ENCODE measurements at regions not wholly inside any gene's neighbourhood (a gene's known extent, or its start where the extent isn't known, plus 50 kb on each side); places are given as distances from the start of the nearest gene placed in this dataset.

- Histone ChIP-seq H3K4me1 (ENCODE audit: insufficient read depth, low read length) (no peaks in the 10 kb centered on the region), H3K27me3 (ENCODE audit: insufficient read depth, low read length) (no peaks in the 10 kb centered on the region), H3K9ac (ENCODE audit: low read depth, low read length) (no peak overlapping the region), H3K27ac (ENCODE audit: low read depth, low read length) (no peak overlapping the region), H3K36me3 (ENCODE audit: insufficient read depth, low read length) (no peaks in the 10 kb centered on the region), H3K4me3 (ENCODE audit: low read length) (no peak overlapping the region), H3K9me3 (ENCODE audit: insufficient read depth, low read depth, low read length) (no peaks in the 10 kb centered on the region)
- 91% methylated on average over 9 of the region's 9 CpGs for WGBS
Observed at GRCh38 chr2:219772103-219772635, 144.7 kb downstream of the SLC4A3 start.

GRCh38 chr2:219772697-219773096, 145.3 kb downstream of the SLC4A3 start:
- Histone ChIP-seq H3K27me3 (ENCODE audit: insufficient read depth, low read length) (no peaks in the 10 kb centered on the region), H3K9me3 (ENCODE audit: insufficient read depth, low read depth, low read length) (no peaks in the 10 kb centered on the region), H3K9ac (ENCODE audit: low read depth, low read length) (no peak overlapping the region), H3K36me3 (ENCODE audit: insufficient read depth, low read length) (no peaks in the 10 kb centered on the region), H3K4me1 (ENCODE audit: insufficient read depth, low read length) (no peaks in the 10 kb centered on the region), H3K27ac (ENCODE audit: low read depth, low read length) (no peak overlapping the region), H3K4me3 (ENCODE audit: low read length) (no peak overlapping the region)
- WGBS = 92% methylated on average over 4 of the region's 4 CpGs

GRCh38 chr2:219775506-219775905, 148.1 kb downstream of the SLC4A3 start:
- no peaks in the 10 kb centered on the region for H3K4me1 ChIP-seq (ENCODE audit: insufficient read depth, low read length)
- H3K9ac ChIP-seq (ENCODE audit: low read depth, low read length) = no peak overlapping the region
- H3K36me3 ChIP-seq (ENCODE audit: insufficient read depth, low read length) = no peaks in the 10 kb centered on the region
- H3K27me3 ChIP-seq (ENCODE audit: insufficient read depth, low read length) = no peaks in the 10 kb centered on the region
- no peak overlapping the region for H3K27ac ChIP-seq (ENCODE audit: low read depth, low read length)
- H3K4me3 ChIP-seq (ENCODE audit: low read length) = no peak overlapping the region
- no peaks in the 10 kb centered on the region for H3K9me3 ChIP-seq (ENCODE audit: insufficient read depth, low read depth, low read length)
- WGBS = 98% methylated on average over 5 of the region's 5 CpGs

- Histone ChIP-seq H3K9ac (ENCODE audit: low read depth, low read length) (no peak overlapping the region), H3K36me3 (ENCODE audit: insufficient read depth, low read length) (no peaks in the 10 kb centered on the region), H3K9me3 (ENCODE audit: insufficient read depth, low read depth, low read length) (no peaks in the 10 kb centered on the region), H3K27me3 (ENCODE audit: insufficient read depth, low read length) (no peaks in the 10 kb centered on the region), H3K27ac (ENCODE audit: low read depth, low read length) (no peak overlapping the region), H3K4me3 (ENCODE audit: low read length) (no peak overlapping the region), H3K4me1 (ENCODE audit: insufficient read depth, low read length) (no peaks in the 10 kb centered on the region)
- 89% methylated on average over 2 of the region's 2 CpGs for WGBS
Observed at GRCh38 chr2:219777388-219777787, 150.0 kb downstream of the SLC4A3 start.

- H3K9ac ChIP-seq (ENCODE audit: low read depth, low read length) = no peak overlapping the region
- no peaks in the 10 kb centered on the region for H3K9me3 ChIP-seq (ENCODE audit: insufficient read depth, low read depth, low read length)
- H3K4me1 ChIP-seq (ENCODE audit: insufficient read depth, low read length) = no peaks in the 10 kb centered on the region
- no peak overlapping the region for H3K27ac ChIP-seq (ENCODE audit: low read depth, low read length)
- H3K36me3 ChIP-seq (ENCODE audit: insufficient read depth, low read length) = no peaks in the 10 kb centered on the region
- 89% methylated on average over 2 of the region's 2 CpGs for WGBS
- H3K27me3 ChIP-seq (ENCODE audit: insufficient read depth, low read length) = no peaks in the 10 kb centered on the region
- H3K4me3 ChIP-seq (ENCODE audit: low read length) = no peak overlapping the region
Observed at GRCh38 chr2:219778189-219778588, 150.8 kb downstream of the SLC4A3 start.

GRCh38 chr2:219782737-219783348, 155.4 kb downstream of the SLC4A3 start:
- WGBS = 96% methylated on average over 7 of the region's 7 CpGs
- Histone ChIP-seq H3K4me3 (ENCODE audit: low read length) (no peak overlapping the region), H3K27ac (ENCODE audit: low read depth, low read length) (no peak overlapping the region), H3K9me3 (ENCODE audit: insufficient read depth, low read depth, low read length) (no peaks in the 10 kb centered on the region), H3K36me3 (ENCODE audit: insufficient read depth, low read length) (no peaks in the 10 kb centered on the region), H3K9ac (ENCODE audit: low read depth, low read length) (no peak overlapping the region), H3K27me3 (ENCODE audit: insufficient read depth, low read length) (no peaks in the 10 kb centered on the region), H3K4me1 (ENCODE audit: insufficient read depth, low read length) (no peaks in the 10 kb centered on the region)

- Histone ChIP-seq H3K27ac (ENCODE audit: low read depth, low read length) (no peak overlapping the region), H3K36me3 (ENCODE audit: insufficient read depth, low read length) (no peaks in the 10 kb centered on the region), H3K4me3 (ENCODE audit: low read length) (no peak overlapping the region), H3K9me3 (ENCODE audit: insufficient read depth, low read depth, low read length) (no peaks in the 10 kb centered on the region), H3K9ac (ENCODE audit: low read depth, low read length) (no peak overlapping the region), H3K4me1 (ENCODE audit: insufficient read depth, low read length) (no peaks in the 10 kb centered on the region), H3K27me3 (ENCODE audit: insufficient read depth, low read length) (no peaks in the 10 kb centered on the region)
- WGBS = 88% methylated on average over 4 of the region's 4 CpGs
Observed at GRCh38 chr2:219783359-219783975, 156.0 kb downstream of the SLC4A3 start.

- Histone ChIP-seq H3K9ac (ENCODE audit: low read depth, low read length) (no peak overlapping the region), H3K27me3 (ENCODE audit: insufficient read depth, low read length) (no peaks in the 10 kb centered on the region), H3K4me3 (ENCODE audit: low read length) (no peak overlapping the region), H3K4me1 (ENCODE audit: insufficient read depth, low read length) (no peaks in the 10 kb centered on the region), H3K36me3 (ENCODE audit: insufficient read depth, low read length) (no peaks in the 10 kb centered on the region), H3K9me3 (ENCODE audit: insufficient read depth, low read depth, low read length) (no peaks in the 10 kb centered on the region), H3K27ac (ENCODE audit: low read depth, low read length) (no peak overlapping the region)
- 88% methylated on average over 6 of the region's 6 CpGs for WGBS
Observed at GRCh38 chr2:219784178-219784577, 156.7 kb downstream of the SLC4A3 start.

- H3K9me3 ChIP-seq (ENCODE audit: insufficient read depth, low read depth, low read length) = no peaks in the 10 kb centered on the region
- no peak overlapping the region for H3K9ac ChIP-seq (ENCODE audit: low read depth, low read length)
- H3K36me3 ChIP-seq (ENCODE audit: insufficient read depth, low read length) = no peaks in the 10 kb centered on the region
- H3K27ac ChIP-seq (ENCODE audit: low read depth, low read length) = no peak overlapping the region
- no peaks in the 10 kb centered on the region for H3K27me3 ChIP-seq (ENCODE audit: insufficient read depth, low read length)
- no peaks in the 10 kb centered on the region for H3K4me1 ChIP-seq (ENCODE audit: insufficient read depth, low read length)
- no peak overlapping the region for H3K4me3 ChIP-seq (ENCODE audit: low read length)
Observed at GRCh38 chr2:219789476-219789875, 162.0 kb downstream of the SLC4A3 start.

- Histone ChIP-seq H3K36me3 (ENCODE audit: insufficient read depth, low read length) (no peaks in the 10 kb centered on the region), H3K4me1 (ENCODE audit: insufficient read depth, low read length) (no peaks in the 10 kb centered on the region), H3K9me3 (ENCODE audit: insufficient read depth, low read depth, low read length) (no peaks in the 10 kb centered on the region), H3K27me3 (ENCODE audit: insufficient read depth, low read length) (no peaks in the 10 kb centered on the region), H3K9ac (ENCODE audit: low read depth, low read length) (no peak overlapping the region), H3K4me3 (ENCODE audit: low read length) (no peak overlapping the region), H3K27ac (ENCODE audit: low read depth, low read length) (no peak overlapping the region)
- 100% methylated on average over 3 of the region's 4 CpGs for WGBS
Observed at GRCh38 chr2:219792446-219792845, 165.0 kb downstream of the SLC4A3 start.

GRCh38 chr2:219798430-219798829, 171.0 kb downstream of the SLC4A3 start:
- H3K9me3 ChIP-seq (ENCODE audit: insufficient read depth, low read depth, low read length) = no peaks in the 10 kb centered on the region
- no peak overlapping the region for H3K4me3 ChIP-seq (ENCODE audit: low read length)
- H3K27me3 ChIP-seq (ENCODE audit: insufficient read depth, low read length) = no peaks in the 10 kb centered on the region
- H3K4me1 ChIP-seq (ENCODE audit: insufficient read depth, low read length) = no peaks in the 10 kb centered on the region
- H3K9ac ChIP-seq (ENCODE audit: low read depth, low read length) = no peak overlapping the region
- no peak overlapping the region for H3K27ac ChIP-seq (ENCODE audit: low read depth, low read length)
- 94% methylated on average over 2 of the region's 2 CpGs for WGBS
- no peaks in the 10 kb centered on the region for H3K36me3 ChIP-seq (ENCODE audit: insufficient read depth, low read length)
